Hypothalamus (tissue), 51 donors: ENCODE measurements at regions not wholly inside any gene's neighbourhood (a gene's known extent, or its start where the extent isn't known, plus 50 kb on each side); places are given as distances from the start of the nearest gene placed in this dataset.
A peak's percentile ranks its signal among the peaks of the same experiment; 100 is the strongest.
"Not testable (repeated sequence)": the region's sequence is repeated elsewhere in the genome, so short reads cannot be mapped to it uniquely, and the experiment has no call there.

ENCODE experiments used
- DNase-seq, 51 donors: peaks; one replicate each; lab custom pipeline; 2025; lab: John Stamatoyannopoulos, UW

GRCh38 chr6:9161731-9162130 lies 726.4 kb upstream of the SLC35B3 start:
- no peak for DNase-seq

- no peak for DNase-seq
Observed at GRCh38 chr6:9159051-9159450, 723.7 kb upstream of the SLC35B3 start.

DNA sequence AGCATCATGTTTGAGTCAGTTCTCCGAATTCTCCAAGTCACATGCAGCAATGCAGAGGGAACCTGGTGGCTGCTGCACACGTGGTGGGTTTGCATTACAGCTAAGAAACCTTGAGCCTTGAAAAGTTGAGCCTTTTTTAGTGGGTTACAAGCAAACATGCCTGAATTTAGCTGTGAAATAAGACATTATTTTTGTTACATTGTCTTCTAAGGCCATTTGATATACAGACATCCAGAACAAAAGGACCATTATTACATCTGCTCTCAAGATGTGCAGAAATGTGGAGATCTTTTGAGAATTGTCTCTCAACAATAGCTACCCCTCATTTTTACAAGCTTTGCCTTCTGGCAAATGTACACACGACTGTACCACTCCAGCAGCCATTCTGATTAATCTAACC lies 720.5 kb upstream of the SLC35B3 start:
- no peak for DNase-seq

GRCh38 chr6:9143140-9143539 lies 707.8 kb upstream of the SLC35B3 start:
- no peak for DNase-seq

DNA sequence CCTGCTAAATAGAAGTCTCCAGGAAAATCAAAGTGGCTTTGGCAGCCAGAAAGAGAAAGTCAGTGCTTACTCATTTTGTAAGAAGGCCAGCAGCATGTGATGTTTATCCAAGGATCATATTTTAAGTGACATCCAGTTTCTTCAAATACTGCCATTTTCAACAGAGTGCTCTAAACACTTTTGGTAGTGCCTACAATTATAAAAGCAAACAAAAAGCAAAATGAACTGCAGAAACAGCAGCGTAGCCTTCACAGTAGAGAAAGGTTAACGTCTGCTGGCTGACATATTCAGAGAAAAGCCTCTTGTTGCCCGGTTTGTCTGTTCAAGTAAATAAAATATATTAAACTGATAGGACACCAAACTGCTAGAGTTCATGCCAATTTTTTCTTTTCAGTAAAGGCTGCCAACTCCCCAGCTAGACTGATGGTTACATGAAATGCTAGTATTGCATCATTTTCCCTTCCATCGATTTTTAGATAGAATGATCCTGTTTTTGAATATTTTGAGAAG lies 705.7 kb upstream of the SLC35B3 start:
- DNase-seq = no peak

DNA sequence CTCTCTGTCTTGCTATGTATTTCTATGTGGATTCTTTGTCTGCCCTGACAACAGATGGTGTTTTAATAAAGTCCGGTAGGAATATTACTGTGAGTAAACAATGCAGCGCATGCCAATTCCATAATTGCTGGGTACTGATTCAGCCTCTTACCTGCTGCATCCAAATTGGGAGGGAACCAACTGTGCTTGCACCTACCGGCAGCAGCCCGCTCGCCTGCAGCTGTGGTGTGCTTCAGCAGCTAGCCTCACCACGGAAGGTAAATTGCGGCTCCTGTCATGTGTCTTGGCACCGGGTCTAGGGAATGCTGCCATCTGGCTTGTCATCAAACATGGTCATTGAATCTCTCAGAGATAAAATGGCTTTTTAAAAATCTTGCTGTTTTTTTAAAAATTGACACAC lies 704.8 kb upstream of the SLC35B3 start:
- peak in 1 of 51 donors; percentile 2 for DNase-seq

GRCh38 chr6:9139746-9140145 lies 704.4 kb upstream of the SLC35B3 start:
- DNase-seq = no peak

- DNase-seq = no peak
Observed at GRCh38 chr6:9138936-9139335, 703.6 kb upstream of the SLC35B3 start.

DNA sequence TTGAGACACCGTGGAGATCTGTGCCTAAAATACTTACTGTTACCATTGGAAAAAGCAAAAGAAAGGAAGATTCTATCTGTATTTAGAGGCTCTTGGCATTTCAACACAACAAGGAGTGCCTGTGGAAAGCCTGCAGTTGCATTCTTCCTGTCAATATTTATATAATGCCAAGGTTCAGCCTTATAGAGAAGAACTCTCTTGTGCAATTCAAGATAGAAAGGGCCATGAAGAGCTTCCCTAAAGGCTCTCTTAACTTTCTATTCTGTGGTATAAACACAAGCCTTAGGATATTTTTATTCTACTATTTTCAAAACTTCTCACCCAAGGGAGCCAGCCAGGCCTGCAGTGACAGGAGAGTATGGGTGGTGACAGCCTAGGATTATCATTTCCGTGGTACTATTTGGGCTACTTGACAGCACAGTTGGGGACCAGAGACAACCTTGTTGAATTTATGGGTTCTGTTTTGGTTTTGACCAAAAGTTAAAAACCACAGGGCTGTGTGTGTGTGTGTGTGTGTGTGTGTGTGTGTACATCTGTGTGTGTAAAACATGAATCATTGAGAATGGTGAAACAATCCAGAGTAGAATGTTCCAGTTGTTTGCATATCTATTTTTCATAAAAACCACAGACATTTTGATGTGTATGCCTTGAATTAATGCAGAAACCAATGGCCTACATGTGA lies 700.9 kb upstream of the SLC35B3 start:
- no peak for DNase-seq

DNA sequence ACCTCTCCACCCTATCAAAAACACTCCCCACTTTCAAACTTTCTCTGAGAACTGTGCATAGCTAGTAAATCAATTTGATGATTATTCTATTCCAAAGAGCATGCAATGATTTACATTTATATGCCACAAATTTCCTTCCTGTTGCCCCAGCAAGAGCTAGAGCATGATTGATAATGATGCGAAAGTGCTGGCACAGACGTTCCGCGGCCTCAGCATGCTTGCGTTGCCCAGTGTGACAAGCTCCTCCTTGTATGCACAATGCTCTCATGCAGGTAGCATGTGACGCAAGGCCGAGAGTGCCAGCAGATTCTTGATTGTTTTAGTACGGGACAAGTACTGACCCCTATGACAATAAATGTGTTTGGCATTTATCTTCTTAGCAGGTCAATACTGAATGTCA lies 696.3 kb upstream of the SLC35B3 start:
- no peak for DNase-seq

GRCh38 chr6:9131201-9131600 lies 695.9 kb upstream of the SLC35B3 start:
- DNase-seq = no peak

GRCh38 chr6:9128970-9129369 lies 693.6 kb upstream of the SLC35B3 start:
- no peak for DNase-seq

DNA sequence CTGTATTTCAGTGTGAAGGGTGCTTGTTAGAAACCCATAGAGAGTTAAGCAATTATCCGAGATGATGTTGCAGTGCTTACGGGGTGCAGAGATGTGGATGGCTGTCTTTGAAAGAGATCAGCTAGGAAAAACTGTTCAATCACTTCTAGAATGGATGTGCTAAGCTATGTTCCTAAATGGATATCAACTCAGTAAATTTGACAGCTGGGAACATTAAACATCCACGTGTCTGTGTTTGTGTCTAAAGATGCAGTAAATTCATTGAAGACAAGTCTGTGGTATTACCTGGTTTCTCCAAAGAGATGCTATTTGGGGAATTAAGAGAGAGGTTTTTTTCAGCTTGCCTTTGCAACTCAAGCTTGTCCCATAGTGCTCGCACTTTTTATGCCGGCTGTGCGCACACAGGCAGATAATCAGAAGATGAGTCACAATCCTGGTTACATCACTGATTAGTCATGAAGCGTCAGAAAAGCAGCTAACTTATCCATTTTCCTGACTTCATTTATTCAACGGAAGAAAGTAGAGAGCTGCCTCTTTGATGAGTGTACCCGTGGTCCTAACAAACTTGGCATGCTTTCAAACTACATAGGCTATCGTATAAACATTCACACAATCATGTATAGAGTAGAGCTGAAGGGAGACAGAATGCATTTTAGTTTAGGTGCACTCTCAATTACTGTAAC lies 691.7 kb upstream of the SLC35B3 start:
- peak in 1 of 51 donors; percentile 6 for DNase-seq

- DNase-seq = not testable (repeated sequence)
Observed at GRCh38 chr6:9126034-9126433, 690.7 kb upstream of the SLC35B3 start.

GRCh38 chr6:9121549-9121948 lies 686.2 kb upstream of the SLC35B3 start:
- DNase-seq = no peak

GRCh38 chr6:9116026-9116425 lies 680.7 kb upstream of the SLC35B3 start:
- no peak for DNase-seq

DNA sequence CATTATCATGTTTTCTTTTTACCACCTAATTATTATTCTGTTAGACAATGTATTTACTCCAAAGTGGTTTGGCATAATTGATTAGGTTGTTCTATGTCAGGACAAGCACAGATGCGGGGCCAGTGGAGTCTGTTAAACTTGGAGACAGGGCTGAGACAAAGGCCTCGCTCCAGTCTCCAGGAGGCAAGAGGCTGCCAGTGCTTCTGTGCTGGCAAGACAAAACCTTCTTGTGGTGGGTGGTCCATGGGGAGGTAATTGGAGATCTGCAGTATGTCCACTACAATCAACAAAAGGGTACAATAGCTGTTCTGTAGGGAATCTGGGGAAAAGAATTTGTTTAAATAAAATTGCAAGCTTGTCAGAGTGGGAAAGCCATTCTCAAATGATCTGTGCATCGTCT lies 677.2 kb upstream of the SLC35B3 start:
- no peak for DNase-seq

DNA sequence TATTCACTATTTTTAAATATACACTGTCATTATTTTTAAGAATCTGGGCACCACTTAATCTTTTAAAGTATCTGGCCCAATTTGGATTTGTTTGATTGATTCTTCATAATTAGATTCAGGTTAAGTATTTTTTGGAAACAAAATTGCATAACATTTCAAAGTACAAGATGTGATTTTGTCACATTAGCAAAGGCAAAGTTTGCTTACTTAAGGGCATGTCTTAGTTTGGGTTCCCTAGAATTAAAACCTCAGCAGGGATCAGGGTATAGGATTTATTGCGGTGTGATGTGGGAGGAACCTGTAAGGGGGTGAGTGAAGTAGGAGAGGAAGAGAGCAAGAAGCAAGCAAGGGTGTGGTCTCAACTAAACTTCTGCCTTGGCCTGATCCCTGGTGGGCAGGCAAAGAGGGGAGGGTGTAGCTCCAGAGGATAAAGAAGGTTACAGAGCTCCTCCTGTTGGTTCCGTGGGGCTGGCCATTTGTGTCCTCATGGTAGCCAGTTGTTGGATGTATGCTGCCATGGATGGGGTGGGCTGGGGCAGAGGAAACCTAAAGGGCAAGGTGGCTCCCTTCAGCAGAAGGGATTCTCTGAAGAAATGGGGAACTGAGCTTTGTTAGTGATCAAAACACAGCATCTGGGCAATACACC lies 668.7 kb upstream of the SLC35B3 start:
- DNase-seq = no peak

DNA sequence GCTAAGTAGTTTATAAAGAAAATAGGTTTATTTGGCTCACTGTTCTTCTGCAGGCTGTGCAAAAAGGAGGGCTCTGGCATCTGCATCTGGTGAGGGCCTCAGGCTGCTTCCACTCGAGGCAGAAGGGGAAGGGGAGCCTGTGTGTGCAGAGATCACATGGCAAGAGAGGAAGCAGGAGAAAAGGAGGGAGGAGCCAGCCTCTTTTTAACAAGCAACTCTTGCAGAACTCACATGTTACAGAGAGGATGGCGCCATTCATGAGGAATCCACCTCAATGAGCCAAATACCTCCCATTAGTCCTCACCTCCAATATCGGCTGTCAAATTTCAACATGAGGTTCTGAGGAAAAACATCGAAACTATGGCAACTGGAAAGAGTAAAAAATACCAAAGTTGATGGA lies 666.6 kb upstream of the SLC35B3 start:
- no peak for DNase-seq

DNA sequence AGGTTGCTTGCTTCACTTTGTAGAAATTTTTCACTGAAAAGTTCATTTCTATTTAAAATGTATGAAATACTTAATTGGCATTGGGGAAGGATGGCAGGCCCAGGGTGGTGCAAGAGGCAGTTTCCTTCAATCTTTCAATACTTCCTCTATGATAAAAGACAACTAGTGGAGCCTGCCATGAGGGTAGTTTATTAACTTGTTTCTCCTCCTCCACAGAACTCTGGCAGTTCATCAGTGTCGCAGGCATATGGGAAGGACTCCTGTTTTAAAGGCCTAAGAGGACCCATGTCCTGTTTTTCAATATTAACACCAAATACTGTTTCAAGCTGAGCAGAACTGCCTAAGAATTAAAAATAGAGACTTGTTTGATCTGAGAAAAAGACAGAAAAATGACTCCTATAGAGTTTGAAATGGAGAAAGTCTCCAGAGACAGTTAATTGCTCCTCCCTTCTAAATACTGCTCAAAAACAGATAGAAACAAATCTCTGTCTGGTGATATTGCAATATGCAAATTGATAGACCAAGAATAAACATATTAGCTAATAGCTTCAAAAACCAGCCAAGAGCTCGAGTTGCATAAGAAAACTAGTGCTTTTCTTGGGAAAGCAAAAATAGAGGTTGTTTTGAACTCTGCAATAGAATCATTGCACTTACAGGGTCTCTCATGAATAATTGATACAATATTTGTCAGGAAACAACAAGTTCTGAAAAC lies 665.7 kb upstream of the SLC35B3 start:
- no peak for DNase-seq

DNA sequence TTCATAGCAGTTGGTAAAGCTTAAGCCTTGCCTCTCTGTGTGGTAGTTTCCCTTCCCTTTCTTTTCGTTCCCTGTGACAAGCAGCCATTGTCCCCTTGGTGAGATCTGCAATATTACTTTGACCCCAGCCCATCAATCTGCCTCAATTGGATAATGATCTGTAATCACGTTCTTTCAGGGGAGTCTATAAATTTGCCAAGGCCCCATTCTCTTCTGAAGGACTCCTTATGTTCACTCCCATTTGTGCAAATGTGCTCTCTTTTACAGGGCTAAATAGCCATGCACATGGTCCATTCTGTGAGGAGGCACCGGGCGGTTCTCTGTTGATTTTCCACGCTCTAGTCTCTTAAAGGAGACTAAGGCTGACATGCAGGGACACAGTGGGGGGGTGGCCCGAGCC lies 660.4 kb upstream of the SLC35B3 start:
- DNase-seq = no peak
